IPS-15b (cell line): ENCODE measurements at regions not wholly inside any gene's neighbourhood (a gene's known extent, or its start where the extent isn't known, plus 50 kb on each side); places are given as distances from the start of the nearest gene placed in this dataset.

Source experiments
- H3K27me3 ChIP-seq: one replicate; pipeline ENCODE4 v1.6.1; 2013; ENCODE audit warnings: low read length; ENCODE audit not compliant: control insufficient read depth, insufficient read depth
- H3K36me3 ChIP-seq: one replicate; pipeline ENCODE4 v1.6.1; 2013; ENCODE audit warnings: low read length; ENCODE audit not compliant: control insufficient read depth, insufficient read depth
- H3K4me1 ChIP-seq: one replicate; pipeline ENCODE4 v1.6.1; 2013; ENCODE audit warnings: mild to moderate bottlenecking, low read length; ENCODE audit not compliant: control insufficient read depth, insufficient read depth
- H3K4me3 ChIP-seq: one replicate; pipeline ENCODE4 v1.5.1; 2013; ENCODE audit warnings: low read depth, low read length
- H3K9ac ChIP-seq: one replicate; pipeline ENCODE4 v1.6.1; 2013; ENCODE audit warnings: low read depth, mild to moderate bottlenecking, low read length
- H3K9me3 ChIP-seq: one replicate; pipeline ENCODE4 v1.6.1; 2013; ENCODE audit warnings: mild to moderate bottlenecking, low read length; ENCODE audit not compliant: control insufficient read depth, insufficient read depth

- no peak overlapping the region for H3K4me3 ChIP-seq
- H3K9ac ChIP-seq: no peak overlapping the region
- H3K36me3 ChIP-seq: peaks cover 3% of the 10 kb centered on the region
- peaks cover 24% of the 10 kb centered on the region for H3K4me1 ChIP-seq
- no peaks in the 10 kb centered on the region for H3K9me3 ChIP-seq
- H3K27me3 ChIP-seq: no peaks in the 10 kb centered on the region
These were observed 505.0 kb downstream of the GRIN2A start for GRCh38 chr16:9677301-9677653.

GRCh38 chr16:9679213-9679767 is 502.9 kb downstream of the GRIN2A start:
- Histone ChIP-seq H3K36me3 (peaks cover under 1% of the 10 kb centered on the region), H3K4me1 (peaks cover 24% of the 10 kb centered on the region), H3K9me3 (no peaks in the 10 kb centered on the region), H3K9ac (peak overlapping the region; percentile 30), H3K4me3 (peak overlapping the region; percentile 3), H3K27me3 (no peaks in the 10 kb centered on the region)

- Histone ChIP-seq H3K4me3 (peak overlapping the region; percentile 53), H3K36me3 (no peaks in the 10 kb centered on the region), H3K27me3 (no peaks in the 10 kb centered on the region), H3K9ac (peak overlapping the region; percentile 63), H3K9me3 (no peaks in the 10 kb centered on the region), H3K4me1 (peaks cover 24% of the 10 kb centered on the region)
These were observed 502.1 kb downstream of the GRIN2A start for GRCh38 chr16:9680019-9680655.

GRCh38 chr16:9680968-9681367 is 501.3 kb downstream of the GRIN2A start:
- Histone ChIP-seq H3K4me3 (peak overlapping the region; percentile 53), H3K27me3 (no peaks in the 10 kb centered on the region), H3K9ac (peak overlapping the region; percentile 63), H3K9me3 (no peaks in the 10 kb centered on the region), H3K36me3 (no peaks in the 10 kb centered on the region), H3K4me1 (peaks cover 24% of the 10 kb centered on the region)

- H3K9ac ChIP-seq: no peak overlapping the region
- peak overlapping the region; percentile 53 for H3K4me3 ChIP-seq
- peaks cover 24% of the 10 kb centered on the region for H3K4me1 ChIP-seq
- H3K27me3 ChIP-seq: no peaks in the 10 kb centered on the region
- no peaks in the 10 kb centered on the region for H3K36me3 ChIP-seq
- no peaks in the 10 kb centered on the region for H3K9me3 ChIP-seq
These were observed 500.7 kb downstream of the GRIN2A start for GRCh38 chr16:9681508-9681907.

- Histone ChIP-seq H3K27me3 (no peaks in the 10 kb centered on the region), H3K9ac (no peak overlapping the region), H3K9me3 (no peaks in the 10 kb centered on the region), H3K36me3 (no peaks in the 10 kb centered on the region), H3K4me1 (peaks cover 24% of the 10 kb centered on the region), H3K4me3 (no peak overlapping the region)
These were observed 499.9 kb downstream of the GRIN2A start for GRCh38 chr16:9682320-9682719.

GRCh38 chr16:9683677-9684076 is 498.6 kb downstream of the GRIN2A start:
- no peak overlapping the region for H3K4me3 ChIP-seq
- no peaks in the 10 kb centered on the region for H3K27me3 ChIP-seq
- no peaks in the 10 kb centered on the region for H3K36me3 ChIP-seq
- H3K9ac ChIP-seq: no peak overlapping the region
- H3K9me3 ChIP-seq: no peaks in the 10 kb centered on the region
- peaks cover 21% of the 10 kb centered on the region for H3K4me1 ChIP-seq

- Histone ChIP-seq H3K9ac (no peak overlapping the region), H3K27me3 (no peaks in the 10 kb centered on the region), H3K36me3 (no peaks in the 10 kb centered on the region), H3K9me3 (no peaks in the 10 kb centered on the region), H3K4me3 (no peak overlapping the region), H3K4me1 (no peaks in the 10 kb centered on the region)
These were observed 494.4 kb downstream of the GRIN2A start for GRCh38 chr16:9687737-9688319.

- no peaks in the 10 kb centered on the region for H3K4me1 ChIP-seq
- H3K36me3 ChIP-seq: no peaks in the 10 kb centered on the region
- no peak overlapping the region for H3K9ac ChIP-seq
- H3K27me3 ChIP-seq: no peaks in the 10 kb centered on the region
- no peaks in the 10 kb centered on the region for H3K9me3 ChIP-seq
- no peak overlapping the region for H3K4me3 ChIP-seq
These were observed 492.6 kb downstream of the GRIN2A start for GRCh38 chr16:9689597-9689996.

- Histone ChIP-seq H3K4me1 (peaks cover 3% of the 10 kb centered on the region), H3K9ac (no peak overlapping the region), H3K4me3 (no peak overlapping the region), H3K27me3 (no peaks in the 10 kb centered on the region), H3K36me3 (no peaks in the 10 kb centered on the region), H3K9me3 (no peaks in the 10 kb centered on the region)
These were observed 487.1 kb downstream of the GRIN2A start for GRCh38 chr16:9695152-9695551.
